Endothelial cell of umbilical vein (primary cell): ENCODE measurements at regions not wholly inside any gene's neighbourhood (a gene's known extent, or its start where the extent isn't known, plus 50 kb on each side); places are given as distances from the start of the nearest gene placed in this dataset.

ENCODE experiments used
- BruUV-seq: library from RNA; stranded (reverse); fragments of 400-500 nt; replicated peaks from 2 replicates; lab custom pipeline; 2021; lab: Mats Ljungman, UMichigan
- CTCF ChIA-PET: fragments of 300-600, 350-600 bp; sonication (Branson Sonifier 250); formaldehyde crosslinking; loops from one replicate; lab custom pipeline; 2021; ENCODE audit warnings: antibody characterized with exemption, inconsistent platforms; lab: Charles Lee
- POLR2A ChIA-PET: fragments of 300-600, 350-600 bp; sonication (Branson Sonifier 250); formaldehyde crosslinking; loops from one replicate; lab custom pipeline; 2021; ENCODE audit warnings: antibody characterized with exemption, inconsistent platforms; lab: Charles Lee
- DNase-seq: peaks from one replicate; pipeline ENCODE4 v3.0.0-alpha.2; 2011; ENCODE audit warnings: low read depth, low spot score
- FAIRE-seq: peaks from 2 replicates; lab custom pipeline; 2011; peaks lifted over from hg19 to GRCh38; lab: Jason Lieb, UNC
- H2AFZ ChIP-seq: 2 replicates; pipeline ENCODE4 v1.6.0; 2012; ENCODE audit warnings: low read depth, low read length, control low read depth, inconsistent platforms
- H3K27ac ChIP-seq: 2 replicates; pipeline ENCODE4 v1.5.1; 2011; ENCODE audit warnings: low read depth, mild to moderate bottlenecking, control low read depth, low read length, moderate library complexity; ENCODE audit not compliant: insufficient read depth
- H3K27me3 ChIP-seq, 2 experiments: 2 replicates each; pipeline versions ENCODE4 v1.6.0 to v1.6.1; 2011; ENCODE audit warnings: low read length in 2 of 2, mixed read lengths in 1 of 2; ENCODE audit not compliant: control insufficient read depth in 2 of 2, insufficient read depth in 2 of 2
- H3K36me3 ChIP-seq, 2 experiments: 2 replicates in 1 of 2; 3 replicates in 1 of 2; pipeline ENCODE4 v1.5.1; 2011; ENCODE audit warnings: low read length in 2 of 2, mild to moderate bottlenecking in 1 of 2, moderate library complexity in 1 of 2; ENCODE audit not compliant: control insufficient read depth in 2 of 2, insufficient read depth in 2 of 2; ENCODE audit errors: extremely low read depth in 1 of 2
- H3K4me1 ChIP-seq: 3 replicates; pipeline ENCODE4 v1.5.1; 2011; ENCODE audit warnings: mild to moderate bottlenecking, low read length; ENCODE audit not compliant: control insufficient read depth, insufficient read depth; ENCODE audit errors: extremely low read depth
- H3K4me2 ChIP-seq: 2 replicates; pipeline ENCODE4 v1.6.1; 2011; ENCODE audit warnings: low read length, control low read depth, mixed read lengths; ENCODE audit not compliant: insufficient read depth
- H3K4me3 ChIP-seq, 3 experiments: fragments of 200-600 bp in 1 of 3; sonication (generic), shearing (Covaris generic) in 1 of 3; replicated peaks in 1 of 3; 2 replicates each; pipeline ENCODE4 v1.5.1; 2011 to 2016; ENCODE audit warnings: control low read depth in 3 of 3, low read length in 3 of 3, mild to moderate bottlenecking in 2 of 3, inconsistent platforms in 1 of 3, low read depth in 1 of 3, moderate library complexity in 1 of 3; ENCODE audit not compliant: insufficient read depth in 1 of 3
- H3K79me2 ChIP-seq: 2 replicates; pipeline ENCODE4 v1.6.0; 2012; ENCODE audit warnings: low read length, inconsistent platforms; ENCODE audit not compliant: control insufficient read depth, insufficient read depth
- H3K9ac ChIP-seq: replicated peaks from 2 replicates; pipeline ENCODE3; 2011; ENCODE audit warnings: low read length, control low read depth; ENCODE audit not compliant: insufficient read depth; ENCODE audit errors: extremely low read depth
- H3K9me1 ChIP-seq: replicated peaks from 3 replicates; pipeline ENCODE4 v1.6.0; 2011; ENCODE audit warnings: mild to moderate bottlenecking, low read length; ENCODE audit not compliant: control insufficient read depth, insufficient read depth; ENCODE audit errors: extremely low read depth
- H3K9me3 ChIP-seq: replicated peaks from 2 replicates; pipeline ENCODE4 v1.5.1; 2012; ENCODE audit warnings: low read length, inconsistent platforms; ENCODE audit not compliant: control insufficient read depth, insufficient read depth
- H4K20me1 ChIP-seq: replicated peaks from 2 replicates; pipeline ENCODE3; 2011; ENCODE audit warnings: mild to moderate bottlenecking, low read length; ENCODE audit not compliant: control insufficient read depth, insufficient read depth; ENCODE audit errors: extremely low read depth
- CTCF ChIP-seq, 2 donors: IDR thresholded peaks; 1 replicate in 1 of 2; 2 replicates in 1 of 2; pipeline ENCODE4 v1.5.1; 2011; ENCODE audit warnings: low read length in 2 of 2, mild to moderate bottlenecking in 2 of 2, moderate library complexity in 2 of 2, control low read depth in 1 of 2, inconsistent platforms in 1 of 2, low read depth in 1 of 2; ENCODE audit not compliant: insufficient read depth in 1 of 2; ENCODE audit errors: extremely low read depth in 1 of 2
- EZH2 ChIP-seq: IDR thresholded peaks from 2 replicates; pipeline ENCODE4 v1.6.1; 2012; ENCODE audit warnings: borderline replicate concordance, low read depth, mild to moderate bottlenecking, moderate library complexity, low read length, inconsistent platforms; ENCODE audit not compliant: severe bottlenecking
- FOS ChIP-seq: IDR thresholded peaks from 2 replicates; pipeline ENCODE4 v1.6.1; 2011; ENCODE audit warnings: mild to moderate bottlenecking, low read length, moderate library complexity, borderline replicate concordance; ENCODE audit not compliant: insufficient read depth
- GATA2 ChIP-seq: IDR thresholded peaks from 2 replicates; pipeline ENCODE4 v1.7.0; 2011; ENCODE audit warnings: low read depth, mild to moderate bottlenecking, moderate library complexity, mixed read lengths, low read length; ENCODE audit not compliant: insufficient read length, insufficient read depth
- JUN ChIP-seq: IDR thresholded peaks from 2 replicates; pipeline ENCODE4 v1.6.1; 2011; ENCODE audit warnings: borderline replicate concordance, low read depth; ENCODE audit not compliant: insufficient read length, insufficient read depth
- MYC ChIP-seq: IDR thresholded peaks from one replicate; pipeline ENCODE4 v1.6.1; 2011; ENCODE audit warnings: mild to moderate bottlenecking, low read depth, low read length
- POLR2A ChIP-seq: IDR thresholded peaks from 2 replicates; pipeline ENCODE4 v1.6.1; 2012; ENCODE audit warnings: low read depth, mild to moderate bottlenecking, control low read depth, low read length
- POLR2AphosphoS5 ChIP-seq: IDR thresholded peaks from 2 replicates; pipeline ENCODE4 v1.6.1; 2012; ENCODE audit warnings: low read depth, mild to moderate bottlenecking, control low read depth, low read length, moderate library complexity; ENCODE audit not compliant: insufficient read depth
- dilution Hi-C: fragments of 300-500 bp; cut with MboI; formaldehyde crosslinking; loops from one replicate; pipeline ENCODE4 v1.15.0; 2019; ENCODE audit warnings: low sequenced_read_pairs; ENCODE audit not compliant: extremely low pct_ligation_motif_present
- intact Hi-C: fragments of 100-400 bp; cut with micrococcal nuclease; formaldehyde crosslinking; loops from one replicate; pipeline ENCODE4 v1.10.0; 2022
- TF ChIP-seq, protein P1 (sequence below): IDR thresholded peaks from 2 replicates; pipeline ENCODE4 v1.6.1; 2011; ENCODE audit not compliant: insufficient read depth, insufficient read length

DNA sequence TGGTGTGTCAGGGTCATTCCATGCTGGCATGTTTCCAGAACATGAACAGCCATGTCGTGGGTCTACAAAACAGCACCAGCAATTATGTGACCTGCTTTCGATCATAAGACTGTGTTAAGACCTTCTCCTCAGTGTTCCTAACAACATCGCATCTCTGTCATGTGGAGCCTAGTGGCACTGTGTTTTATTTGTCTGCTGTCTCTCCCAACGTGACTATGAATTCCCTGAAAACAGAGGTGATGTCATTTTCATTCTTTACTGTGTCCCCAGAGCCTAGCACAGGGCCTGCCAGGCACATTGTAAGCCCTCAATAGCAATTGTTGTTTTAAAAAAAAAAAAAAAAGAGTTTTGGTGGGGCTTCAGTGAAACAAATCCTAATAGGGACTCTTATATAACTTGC lies 94.2 kb upstream of the IL12A start:
- dilution Hi-C loops: no loop called here
- peaks cover 7% of the 10 kb centered on the region for H3K4me1 ChIP-seq
- H3K9ac ChIP-seq: no peak overlapping the region
- ChIA-PET POLR2A (no interaction called here), CTCF (interaction anchor here (1.3 to 5.3 kb wide), 5 partner anchors 10 to 112 kb away, joined by 3 to 34 read pairs (median 5); partner anchors contain the start of gene IL12A)
- BruUV-seq: no TSS peak
- no peaks in the 10 kb centered on the region for H3K9me1 ChIP-seq
- no peak overlapping the region for H3K27ac ChIP-seq
- H3K9me3 ChIP-seq: no peaks in the 10 kb centered on the region
- intact Hi-C loops: no loop called here
- peaks cover 1% of the 10 kb centered on the region for H3K79me2 ChIP-seq
- no peak overlapping the region for H3K4me2 ChIP-seq
- no peaks in the 10 kb centered on the region for H4K20me1 ChIP-seq
- FAIRE-seq (no peak), DNase-seq (no peak)
- peaks cover 11 to 27% of the 10 kb centered on the region in 2 experiments for H3K36me3 ChIP-seq
- no peak overlapping the region for H2AFZ ChIP-seq
- H3K4me3 ChIP-seq: no peak overlapping the region
- TF ChIP-seq, protein P1, sequence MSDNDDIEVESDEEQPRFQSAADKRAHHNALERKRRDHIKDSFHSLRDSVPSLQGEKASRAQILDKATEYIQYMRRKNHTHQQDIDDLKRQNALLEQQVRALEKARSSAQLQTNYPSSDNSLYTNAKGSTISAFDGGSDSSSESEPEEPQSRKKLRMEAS: no peak
- TF ChIP-seq JUN: no peak
- no peak for TF ChIP-seq POLR2A
- no peak for TF ChIP-seq FOS
- no peak for TF ChIP-seq MYC
- TF ChIP-seq EZH2: no peak
- H3K27me3 ChIP-seq: no peaks in the 10 kb centered on the region

GRCh38 chr3:159895430-159895829 lies 93.2 kb upstream of the IL12A start:
- no peaks in the 10 kb centered on the region for H4K20me1 ChIP-seq
- H3K4me3 ChIP-seq: no peak overlapping the region
- no peak overlapping the region for H3K27ac ChIP-seq
- H3K4me1 ChIP-seq: peaks cover 7% of the 10 kb centered on the region
- H3K4me2 ChIP-seq: no peak overlapping the region
- H3K9ac ChIP-seq: no peak overlapping the region
- no peaks in the 10 kb centered on the region for H3K27me3 ChIP-seq
- no peaks in the 10 kb centered on the region for H3K79me2 ChIP-seq
- POLR2A ChIA-PET: no interaction called here
- H2AFZ ChIP-seq: no peak overlapping the region
- no TSS peak for BruUV-seq
- CTCF ChIA-PET: interaction anchor here (1.3 to 5.3 kb wide), 5 partner anchors 9 to 111 kb away, joined by 3 to 34 read pairs (median 5); partner anchors contain the start of gene IL12A
- H3K9me1 ChIP-seq: no peaks in the 10 kb centered on the region
- TF ChIP-seq POLR2A (no peak), POLR2AphosphoS5 (no peak), CTCF (IDR thresholded peaks at IDR 0.05; ENCODE audit: extremely low read depth in 1 of 2, insufficient read depth in 1 of 2, low read depth in 1 of 2, low read length in 2 of 2) (no peak), GATA2 (no peak), JUN (no peak), FOS (no peak), EZH2 (no peak), MYC (no peak)
- TF ChIP-seq, protein P1: no peak
- no peak for DNase-seq
- FAIRE-seq: no peak
- dilution Hi-C loops (no loop called here), intact Hi-C loops (no loop called here)
- H3K36me3 ChIP-seq: peaks cover 11 to 27% of the 10 kb centered on the region in 2 experiments
- no peaks in the 10 kb centered on the region for H3K9me3 ChIP-seq
